Fibroblast of villous mesenchyme (primary cell): ENCODE measurements at regions not wholly inside any gene's neighbourhood (a gene's known extent, or its start where the extent isn't known, plus 50 kb on each side); places are given as distances from the start of the nearest gene placed in this dataset.

Experiments
- DNase-seq: peaks from one replicate; pipeline ENCODE4 v3.0.0-alpha.2; 2010; ENCODE audit warnings: low read depth
- H3K4me3 ChIP-seq: 2 replicates; pipeline ENCODE4 v1.5.1; 2011; ENCODE audit warnings: low read depth, mild to moderate bottlenecking, low read length
- TF ChIP-seq, protein P1 (sequence below): IDR thresholded peaks from 2 replicates; pipeline ENCODE4 v1.5.1; 2012; ENCODE audit warnings: low read depth, mild to moderate bottlenecking, low read length; ENCODE audit not compliant: insufficient read depth

DNA sequence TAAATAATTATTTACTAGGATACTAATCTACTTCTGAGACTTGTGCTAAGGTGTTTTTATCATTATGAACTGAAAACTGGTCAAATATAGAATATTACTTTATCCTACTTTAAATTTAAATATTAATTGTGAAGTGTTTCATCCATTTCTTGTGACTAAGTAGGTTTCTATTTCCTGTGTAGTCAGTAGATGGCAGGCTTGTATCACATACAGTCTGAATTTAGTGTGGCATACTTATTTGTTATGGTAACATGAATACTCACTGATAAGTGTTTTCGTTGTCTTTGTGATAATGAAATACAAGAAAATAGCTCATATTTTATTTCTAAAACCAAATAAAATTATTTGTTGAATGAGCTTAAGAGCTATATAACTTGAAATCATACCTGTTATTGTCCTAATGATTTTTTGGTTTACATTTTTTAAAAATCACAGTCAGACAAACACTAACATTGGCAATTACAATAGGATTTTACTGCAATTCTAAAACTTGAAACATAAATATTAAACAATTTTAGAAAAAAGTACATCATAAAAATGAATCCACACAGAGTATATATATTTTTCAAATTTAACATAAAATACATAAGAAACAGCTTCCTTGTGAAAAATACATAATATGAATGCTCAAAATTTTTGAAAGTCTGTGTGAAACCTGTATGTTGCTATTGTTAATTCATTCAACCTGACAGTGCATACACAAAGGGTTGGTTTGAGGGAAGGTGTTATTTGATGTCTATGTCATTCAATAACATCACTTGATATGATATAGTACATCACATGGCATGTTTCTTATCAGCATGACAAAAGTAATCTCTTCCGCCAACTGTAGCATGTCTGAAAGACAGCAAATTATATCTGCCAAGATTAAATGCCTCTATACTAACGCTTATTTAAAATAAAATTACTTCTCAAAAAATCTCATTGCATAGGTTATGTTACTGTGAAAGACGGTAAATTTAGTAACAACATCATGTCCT lies 904.8 kb upstream of the PCDH20 start:
- peak; percentile 26 for DNase-seq
- H3K4me3 ChIP-seq: no peak overlapping the region
- TF ChIP-seq, protein P1, sequence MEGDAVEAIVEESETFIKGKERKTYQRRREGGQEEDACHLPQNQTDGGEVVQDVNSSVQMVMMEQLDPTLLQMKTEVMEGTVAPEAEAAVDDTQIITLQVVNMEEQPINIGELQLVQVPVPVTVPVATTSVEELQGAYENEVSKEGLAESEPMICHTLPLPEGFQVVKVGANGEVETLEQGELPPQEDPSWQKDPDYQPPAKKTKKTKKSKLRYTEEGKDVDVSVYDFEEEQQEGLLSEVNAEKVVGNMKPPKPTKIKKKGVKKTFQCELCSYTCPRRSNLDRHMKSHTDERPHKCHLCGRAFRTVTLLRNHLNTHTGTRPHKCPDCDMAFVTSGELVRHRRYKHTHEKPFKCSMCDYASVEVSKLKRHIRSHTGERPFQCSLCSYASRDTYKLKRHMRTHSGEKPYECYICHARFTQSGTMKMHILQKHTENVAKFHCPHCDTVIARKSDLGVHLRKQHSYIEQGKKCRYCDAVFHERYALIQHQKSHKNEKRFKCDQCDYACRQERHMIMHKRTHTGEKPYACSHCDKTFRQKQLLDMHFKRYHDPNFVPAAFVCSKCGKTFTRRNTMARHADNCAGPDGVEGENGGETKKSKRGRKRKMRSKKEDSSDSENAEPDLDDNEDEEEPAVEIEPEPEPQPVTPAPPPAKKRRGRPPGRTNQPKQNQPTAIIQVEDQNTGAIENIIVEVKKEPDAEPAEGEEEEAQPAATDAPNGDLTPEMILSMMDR: peak; percentile 39

DNA sequence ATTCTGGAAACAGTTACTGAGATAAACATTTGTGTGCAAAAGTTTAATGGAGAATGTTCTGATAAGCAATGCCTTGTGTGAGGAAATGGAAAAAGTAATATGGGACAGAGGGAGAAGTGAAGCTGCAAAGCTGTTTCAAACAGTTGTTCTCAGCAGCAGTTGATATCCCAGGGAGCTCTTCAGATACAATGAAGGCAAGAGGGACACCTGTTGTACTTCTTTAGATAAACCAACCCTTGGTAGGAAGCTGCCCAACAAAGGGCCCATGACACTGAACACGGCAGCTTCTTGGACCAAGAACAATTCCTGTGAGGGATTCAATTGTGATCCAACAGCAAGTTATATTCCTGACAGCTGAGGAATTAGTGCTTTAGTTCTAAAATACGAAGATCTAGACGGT lies 894.3 kb upstream of the PCDH20 start:
- no peak for DNase-seq
- no peak overlapping the region for H3K4me3 ChIP-seq
- TF ChIP-seq, protein P1: no peak

DNA sequence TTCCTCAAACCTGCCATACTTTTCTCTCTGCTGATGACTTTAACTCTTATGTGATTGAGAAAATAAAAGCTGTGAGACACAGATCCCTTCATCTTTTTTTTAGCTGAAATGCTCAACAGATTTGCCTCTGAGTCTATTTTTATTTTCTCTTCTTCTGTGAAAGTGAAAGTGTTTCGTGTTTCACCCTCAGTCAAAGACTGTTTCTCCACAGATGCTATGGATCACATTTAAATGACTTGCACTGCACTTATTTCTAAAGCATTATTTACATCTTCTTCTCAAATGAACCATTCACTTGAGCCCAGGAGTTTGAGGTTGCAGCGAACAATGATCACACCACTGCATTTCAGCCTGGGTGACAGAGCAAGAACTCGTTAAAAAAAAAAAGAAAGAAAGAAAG lies 890.1 kb upstream of the PCDH20 start:
- TF ChIP-seq, protein P1: no peak
- H3K4me3 ChIP-seq: no peak overlapping the region
- DNase-seq: no peak

DNA sequence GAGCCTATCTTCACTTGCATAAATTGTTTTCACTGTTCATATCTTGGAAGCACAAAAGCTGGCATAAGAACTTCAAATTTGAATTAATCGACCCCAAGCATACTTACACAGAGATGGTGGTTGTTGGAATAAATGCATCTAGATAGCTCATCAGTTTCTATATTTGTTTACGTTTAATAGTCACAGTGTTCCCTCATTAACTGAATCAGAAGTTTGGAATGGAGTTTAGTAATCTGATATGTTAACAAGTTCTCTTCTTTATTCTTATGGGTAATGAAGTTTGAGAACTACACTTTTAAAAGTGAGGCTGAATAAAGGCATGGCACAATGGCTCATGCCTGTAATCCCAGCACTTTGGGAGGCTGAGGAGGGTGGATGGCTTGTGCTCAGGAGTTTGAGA lies 886.7 kb upstream of the PCDH20 start:
- H3K4me3 ChIP-seq: no peak overlapping the region
- TF ChIP-seq, protein P1: no peak
- DNase-seq: no peak

DNA sequence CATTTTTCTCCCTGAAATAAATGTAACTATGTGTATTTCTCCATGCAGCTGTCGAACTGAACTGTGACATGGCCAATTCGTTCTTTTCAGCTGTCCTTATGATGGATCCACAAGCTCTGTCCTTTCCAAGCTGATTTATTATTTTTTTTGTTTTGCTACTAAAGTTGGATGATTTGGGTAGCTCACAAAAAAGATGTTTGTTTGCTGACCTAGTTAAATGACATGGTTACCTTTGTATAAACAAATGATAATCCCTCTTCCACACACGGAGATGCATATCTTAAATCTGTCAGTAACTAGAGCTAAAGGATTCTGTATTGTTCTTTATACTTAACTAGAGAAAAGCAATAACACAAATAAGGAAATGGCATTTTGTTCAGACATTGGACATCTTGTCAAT lies 884.3 kb upstream of the PCDH20 start:
- no peak for DNase-seq
- TF ChIP-seq, protein P1: no peak
- H3K4me3 ChIP-seq: no peak overlapping the region

DNA sequence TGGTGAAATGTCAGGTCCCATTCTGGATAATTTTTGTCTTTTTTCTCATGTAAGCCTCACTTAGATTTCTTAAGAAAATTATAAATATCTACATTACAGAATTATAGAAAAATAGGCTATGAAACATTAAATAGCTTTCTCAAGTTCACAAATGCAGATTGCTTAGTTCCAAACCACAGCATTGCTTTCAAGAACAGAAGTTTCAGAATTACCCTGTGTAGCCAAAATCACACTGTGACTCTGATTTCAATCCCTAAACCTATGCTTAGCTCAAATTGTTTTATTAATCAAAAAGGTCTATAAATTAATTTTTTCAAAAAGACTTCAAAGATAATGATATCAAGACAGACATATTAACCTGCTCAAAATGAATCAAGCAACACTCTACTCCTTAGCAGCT lies 881.2 kb upstream of the PCDH20 start:
- TF ChIP-seq, protein P1: no peak
- no peak overlapping the region for H3K4me3 ChIP-seq
- no peak for DNase-seq
